A673 (cell line): ENCODE measurements at regions not wholly inside any gene's neighbourhood (a gene's known extent, or its start where the extent isn't known, plus 50 kb on each side); places are given as distances from the start of the nearest gene placed in this dataset.

Experiments used
- BruUV-seq: library from RNA; stranded (reverse); fragments of 400-500 nt; replicated peaks from 2 replicates; lab custom pipeline; 2021; lab: Mats Ljungman, UMichigan
- CTCF ChIA-PET: fragments of 300-600 bp; sonication (Branson Sonifier 250); formaldehyde crosslinking; loops from one replicate; lab custom pipeline; 2022; ENCODE audit warnings: antibody characterized with exemption; lab: Charles Lee
- POLR2A ChIA-PET: fragments of 300-600 bp; sonication (Branson Sonifier 250); formaldehyde crosslinking; loops from one replicate; lab custom pipeline; 2022; ENCODE audit warnings: antibody characterized with exemption; ENCODE audit not compliant: low non-redundant PET; lab: Charles Lee
- DNase-seq: peaks from one replicate; pipeline ENCODE4 v3.0.0-alpha.2; 2015; ENCODE audit warnings: low spot score
- H3K27ac ChIP-seq: fragments of 200-600 bp; sonication (generic); 2 replicates; pipeline ENCODE4 v1.5.1; 2016; ENCODE audit warnings: mixed run types, low read depth, mild to moderate bottlenecking, mixed read lengths, antibody characterized with exemption, low read length; ENCODE audit not compliant: poor library complexity, severe bottlenecking
- H3K27me3 ChIP-seq: fragments of 200-600 bp; sonication (generic); replicated peaks from 2 replicates; pipeline ENCODE4 v1.6.1; 2017; ENCODE audit warnings: mixed run types, low read depth, mild to moderate bottlenecking, mixed read lengths, antibody characterized with exemption, low read length; ENCODE audit not compliant: insufficient read depth, poor library complexity
- H3K36me3 ChIP-seq: fragments of 200-600 bp; sonication (generic); 2 replicates; pipeline ENCODE4 v1.6.1; 2016; ENCODE audit warnings: mixed run types, mild to moderate bottlenecking, mixed read lengths, antibody characterized with exemption, low read length; ENCODE audit not compliant: insufficient read depth, poor library complexity, severe bottlenecking
- H3K4me1 ChIP-seq: fragments of 200-600 bp; sonication (generic); 2 replicates; pipeline ENCODE4 v1.6.1; 2017; ENCODE audit warnings: mixed run types, mild to moderate bottlenecking, mixed read lengths, antibody characterized with exemption, low read length; ENCODE audit not compliant: insufficient read depth, poor library complexity, severe bottlenecking
- H3K4me3 ChIP-seq: fragments of 200-600 bp; sonication (generic); 2 replicates; pipeline ENCODE4 v1.5.1; 2016; ENCODE audit warnings: low read depth, mixed run types, mild to moderate bottlenecking, mixed read lengths, low read length; ENCODE audit not compliant: poor library complexity, severe bottlenecking
- H3K9me3 ChIP-seq: fragments of 200-600 bp; sonication (generic); 2 replicates; pipeline ENCODE4 v1.6.1; 2016; ENCODE audit warnings: mixed run types, low read depth, mild to moderate bottlenecking, mixed read lengths, antibody characterized with exemption, low read length; ENCODE audit not compliant: poor library complexity, severe bottlenecking
- CTCF ChIP-seq: fragments of 300-800, 200-600 bp; sonication (generic); conservative IDR thresholded peaks from 2 replicates; pipeline ENCODE4 v1.5.1; 2017; ENCODE audit warnings: low read depth, mild to moderate bottlenecking, antibody characterized with exemption, low read length, moderate library complexity, mixed read lengths
- EZH2 ChIP-seq: fragments of 200-600 bp; sonication (generic); IDR thresholded peaks from 2 replicates; pipeline ENCODE4 v1.6.1; 2017; ENCODE audit warnings: borderline replicate concordance, low read depth, mild to moderate bottlenecking, mixed read lengths, antibody characterized with exemption, low read length; ENCODE audit not compliant: poor library complexity, severe bottlenecking
- intact Hi-C: fragments of 100-400 bp; cut with micrococcal nuclease; formaldehyde crosslinking; loops from one replicate; pipeline ENCODE4 v1.10.0; 2022; ENCODE audit not compliant: unreplicated experiment

GRCh38 chr6:85868685-85869084 is 226.0 kb upstream of the SYNCRIP start:
- no peak for DNase-seq
- no peaks in the 10 kb centered on the region for H3K27me3 ChIP-seq
- H3K4me3 ChIP-seq, result no peak overlapping the region
- TF ChIP-seq EZH2 (no peak), CTCF (no peak)
- H3K27ac ChIP-seq, result no peak overlapping the region
- BruUV-seq, result no TSS peak
- H3K9me3 ChIP-seq, result no peaks in the 10 kb centered on the region
- no peaks in the 10 kb centered on the region for H3K36me3 ChIP-seq
- POLR2A ChIA-PET, result no interaction called here
- intact Hi-C loops, result no loop called here
- H3K4me1 ChIP-seq, result no peaks in the 10 kb centered on the region
- CTCF ChIA-PET, result no interaction called here

- H3K27me3 ChIP-seq, result no peaks in the 10 kb centered on the region
- H3K4me3 ChIP-seq, result no peak overlapping the region
- CTCF ChIA-PET, result no interaction called here
- no peak for DNase-seq
- TF ChIP-seq EZH2, result no peak
- no peak for TF ChIP-seq CTCF
- intact Hi-C loops, result no loop called here
- no peaks in the 10 kb centered on the region for H3K9me3 ChIP-seq
- H3K27ac ChIP-seq, result no peak overlapping the region
- POLR2A ChIA-PET, result no interaction called here
- BruUV-seq, result no TSS peak
- H3K36me3 ChIP-seq, result no peaks in the 10 kb centered on the region
- no peaks in the 10 kb centered on the region for H3K4me1 ChIP-seq
Measured at GRCh38 chr6:85867595-85867994, 224.9 kb upstream of the SYNCRIP start.

- ChIA-PET CTCF (no interaction called here), POLR2A (no interaction called here)
- no peak for DNase-seq
- H3K27ac ChIP-seq, result no peak overlapping the region
- BruUV-seq, result no TSS peak
- H3K4me1 ChIP-seq, result no peaks in the 10 kb centered on the region
- no peaks in the 10 kb centered on the region for H3K27me3 ChIP-seq
- no peak for TF ChIP-seq EZH2
- TF ChIP-seq CTCF, result no peak
- H3K4me3 ChIP-seq, result no peak overlapping the region
- no peaks in the 10 kb centered on the region for H3K9me3 ChIP-seq
- intact Hi-C loops, result no loop called here
- no peaks in the 10 kb centered on the region for H3K36me3 ChIP-seq
Measured at GRCh38 chr6:85866758-85867401, 224.2 kb upstream of the SYNCRIP start.
